Neural progenitor cell (in vitro differentiated cells): ENCODE measurements at regions not wholly inside any gene's neighbourhood (a gene's known extent, or its start where the extent isn't known, plus 50 kb on each side); places are given as distances from the start of the nearest gene placed in this dataset.

Experiments used
- DNase-seq: peaks from one replicate; pipeline ENCODE4 v3.0.0-alpha.2; 2016; ENCODE audit warnings: low spot score
- H2AFZ ChIP-seq: fragments of 200-600 bp; sonication (generic); replicated peaks from 2 replicates; pipeline ENCODE4 v1.6.1; 2016; ENCODE audit warnings: antibody characterized with exemption
- H3F3A ChIP-seq: fragments of 200-600 bp; sonication (generic); 2 replicates; pipeline ENCODE4 v1.6.1; 2016; ENCODE audit warnings: antibody characterized with exemption, low read depth
- H3K27ac ChIP-seq: fragments of 200-600 bp; sonication (generic); 2 replicates; pipeline ENCODE4 v1.5.1; 2016; ENCODE audit warnings: mild to moderate bottlenecking
- H3K27me3 ChIP-seq: fragments of 200-600 bp; sonication (generic); 2 replicates; pipeline ENCODE4 v1.6.1; 2016; ENCODE audit warnings: mild to moderate bottlenecking, moderate library complexity
- H3K36me3 ChIP-seq: fragments of 200-600 bp; sonication (generic); 2 replicates; pipeline ENCODE4 v1.5.1; 2016
- H3K4me1 ChIP-seq: fragments of 200-600 bp; sonication (generic); 2 replicates; pipeline ENCODE4 v1.6.1; 2016; ENCODE audit warnings: mixed run types
- H3K4me2 ChIP-seq: fragments of 200-600 bp; sonication (generic); 2 replicates; pipeline ENCODE4 v1.6.1; 2016
- H3K4me3 ChIP-seq: fragments of 200-600 bp; sonication (generic); 2 replicates; pipeline ENCODE4 v1.5.1; 2016
- H3K79me2 ChIP-seq: fragments of 200-600 bp; sonication (generic); 2 replicates; pipeline ENCODE4 v1.6.1; 2016; ENCODE audit warnings: low read depth
- H3K9ac ChIP-seq: fragments of 200-600 bp; sonication (generic); 2 replicates; pipeline ENCODE4 v1.6.1; 2016
- H3K9me3 ChIP-seq: fragments of 200-600 bp; sonication (generic); 2 replicates; pipeline ENCODE4 v1.5.1; 2016; ENCODE audit warnings: low read depth
- H4K20me1 ChIP-seq: fragments of 200-600 bp; sonication (generic); 2 replicates; pipeline ENCODE4 v1.6.1; 2016; ENCODE audit warnings: low read depth
- H3K27ac Mint-ChIP-seq: 3 replicates; pipeline ENCODE4 v1.8.0; 2021; ENCODE audit warnings: mixed read lengths
- H3K27me3 Mint-ChIP-seq: 2 replicates; pipeline ENCODE4 v1.8.0; 2022; ENCODE audit warnings: low read depth, mild to moderate bottlenecking, inconsistent platforms, moderate library complexity, mixed read lengths; ENCODE audit not compliant: insufficient read depth
- H3K36me3 Mint-ChIP-seq: 3 replicates; pipeline ENCODE4 v1.8.0; 2021; ENCODE audit warnings: mixed read lengths
- H3K4me1 Mint-ChIP-seq: 3 replicates; pipeline ENCODE4 v1.8.0; 2021; ENCODE audit warnings: mixed read lengths
- H3K4me3 Mint-ChIP-seq: 3 replicates; pipeline ENCODE4 v1.8.0; 2021; ENCODE audit warnings: mild to moderate bottlenecking, moderate library complexity, mixed read lengths
- H3K9me3 Mint-ChIP-seq: 3 replicates; pipeline ENCODE4 v1.8.0; 2020; ENCODE audit warnings: mixed read lengths
- EZH2 ChIP-seq: fragments of 200-600 bp; sonication (generic); IDR thresholded peaks from 2 replicates; pipeline ENCODE4 v1.6.1; 2017; ENCODE audit warnings: antibody characterized with exemption, mild to moderate bottlenecking, moderate library complexity
- EZH2phosphoT487 ChIP-seq: fragments of 200-600 bp; sonication (generic); IDR thresholded peaks from 2 replicates; pipeline ENCODE4 v1.6.1; 2017; ENCODE audit warnings: antibody characterized with exemption
- TF ChIP-seq, protein P1 (sequence below): fragments of 200-600 bp; sonication (generic); IDR thresholded peaks from 2 replicates; pipeline ENCODE4 v1.5.1; 2017; ENCODE audit warnings: antibody characterized with exemption, mild to moderate bottlenecking

DNA sequence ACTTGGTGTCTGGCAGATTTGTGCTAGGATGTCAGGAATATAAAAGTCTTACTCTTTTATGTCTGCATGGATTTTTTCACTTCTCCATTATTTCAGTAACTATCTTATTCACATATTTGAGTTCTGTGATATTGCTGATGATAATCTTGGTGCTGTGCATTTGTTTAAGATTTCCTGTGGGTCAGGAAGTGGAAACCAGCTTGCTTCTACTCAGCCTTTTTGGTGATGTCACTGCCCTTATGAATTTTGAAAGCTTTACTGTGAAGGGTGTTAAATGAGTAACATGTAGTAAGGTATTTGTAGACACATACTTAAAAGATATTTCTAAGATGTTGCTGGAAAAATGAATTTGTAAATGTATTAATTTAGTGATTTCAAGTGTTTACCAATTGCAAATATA, 69.5 kb upstream of the VOPP1 start:
- TF ChIP-seq EZH2 (no peak), EZH2phosphoT487 (no peak)
- TF ChIP-seq, protein P1, sequence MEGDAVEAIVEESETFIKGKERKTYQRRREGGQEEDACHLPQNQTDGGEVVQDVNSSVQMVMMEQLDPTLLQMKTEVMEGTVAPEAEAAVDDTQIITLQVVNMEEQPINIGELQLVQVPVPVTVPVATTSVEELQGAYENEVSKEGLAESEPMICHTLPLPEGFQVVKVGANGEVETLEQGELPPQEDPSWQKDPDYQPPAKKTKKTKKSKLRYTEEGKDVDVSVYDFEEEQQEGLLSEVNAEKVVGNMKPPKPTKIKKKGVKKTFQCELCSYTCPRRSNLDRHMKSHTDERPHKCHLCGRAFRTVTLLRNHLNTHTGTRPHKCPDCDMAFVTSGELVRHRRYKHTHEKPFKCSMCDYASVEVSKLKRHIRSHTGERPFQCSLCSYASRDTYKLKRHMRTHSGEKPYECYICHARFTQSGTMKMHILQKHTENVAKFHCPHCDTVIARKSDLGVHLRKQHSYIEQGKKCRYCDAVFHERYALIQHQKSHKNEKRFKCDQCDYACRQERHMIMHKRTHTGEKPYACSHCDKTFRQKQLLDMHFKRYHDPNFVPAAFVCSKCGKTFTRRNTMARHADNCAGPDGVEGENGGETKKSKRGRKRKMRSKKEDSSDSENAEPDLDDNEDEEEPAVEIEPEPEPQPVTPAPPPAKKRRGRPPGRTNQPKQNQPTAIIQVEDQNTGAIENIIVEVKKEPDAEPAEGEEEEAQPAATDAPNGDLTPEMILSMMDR = no peak
- DNase-seq = no peak
- Mint-ChIP-seq H3K36me3 (no peaks in the 10 kb centered on the region), H3K9me3 (peaks cover 3% of the 10 kb centered on the region), H3K27ac (no peak overlapping the region), H3K4me3 (no peak overlapping the region), H3K4me1 (no peaks in the 10 kb centered on the region), H3K27me3 (no peaks in the 10 kb centered on the region)
- Histone ChIP-seq H2AFZ (no peak overlapping the region), H3K9ac (no peak overlapping the region), H3K27ac (no peak overlapping the region), H3K9me3 (no peaks in the 10 kb centered on the region), H3F3A (no peaks in the 10 kb centered on the region), H3K4me2 (no peak overlapping the region), H3K4me3 (no peak overlapping the region), H3K79me2 (no peaks in the 10 kb centered on the region), H3K4me1 (no peaks in the 10 kb centered on the region), H4K20me1 (no peaks in the 10 kb centered on the region), H3K36me3 (no peaks in the 10 kb centered on the region), H3K27me3 (no peaks in the 10 kb centered on the region)

DNA sequence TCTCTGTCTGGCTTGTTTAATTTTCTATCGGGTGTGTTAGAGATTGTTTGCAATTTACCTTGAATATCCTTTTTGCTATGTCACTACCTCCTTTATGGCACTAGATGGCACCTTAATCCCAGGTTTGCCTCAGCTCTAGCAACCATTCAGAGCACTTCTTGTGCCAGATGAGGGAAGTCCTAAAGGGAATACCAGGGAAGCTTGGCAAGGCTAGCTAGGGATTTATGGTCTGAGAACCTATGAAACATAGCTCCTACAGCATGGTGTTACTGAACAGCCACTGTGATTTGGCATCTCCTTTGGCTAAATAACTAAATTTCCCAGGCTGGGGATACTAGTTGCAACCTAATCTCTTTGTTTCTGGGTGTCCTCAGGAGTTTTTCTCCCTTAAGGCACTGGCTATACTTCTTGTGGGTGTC, 69.0 kb upstream of the VOPP1 start:
- TF ChIP-seq EZH2phosphoT487 (no peak), EZH2 (no peak)
- TF ChIP-seq, protein P1 = peak; percentile 85
- no peaks in the 10 kb centered on the region for H3K79me2 ChIP-seq
- H2AFZ ChIP-seq = no peak overlapping the region
- no peak overlapping the region for H3K4me3 ChIP-seq
- no peaks in the 10 kb centered on the region for H3K27me3 ChIP-seq
- H3K27ac ChIP-seq = no peak overlapping the region
- no peak overlapping the region for H3K4me2 ChIP-seq
- Mint-ChIP-seq H3K4me1 (no peaks in the 10 kb centered on the region), H3K27me3 (no peaks in the 10 kb centered on the region), H3K36me3 (no peaks in the 10 kb centered on the region), H3K27ac (no peak overlapping the region), H3K4me3 (no peak overlapping the region), H3K9me3 (peaks cover 3% of the 10 kb centered on the region)
- H4K20me1 ChIP-seq = no peaks in the 10 kb centered on the region
- H3K36me3 ChIP-seq = no peaks in the 10 kb centered on the region
- H3K9ac ChIP-seq = no peak overlapping the region
- no peaks in the 10 kb centered on the region for H3F3A ChIP-seq
- no peaks in the 10 kb centered on the region for H3K9me3 ChIP-seq
- H3K4me1 ChIP-seq = no peaks in the 10 kb centered on the region
- peak; percentile 79 for DNase-seq

DNA sequence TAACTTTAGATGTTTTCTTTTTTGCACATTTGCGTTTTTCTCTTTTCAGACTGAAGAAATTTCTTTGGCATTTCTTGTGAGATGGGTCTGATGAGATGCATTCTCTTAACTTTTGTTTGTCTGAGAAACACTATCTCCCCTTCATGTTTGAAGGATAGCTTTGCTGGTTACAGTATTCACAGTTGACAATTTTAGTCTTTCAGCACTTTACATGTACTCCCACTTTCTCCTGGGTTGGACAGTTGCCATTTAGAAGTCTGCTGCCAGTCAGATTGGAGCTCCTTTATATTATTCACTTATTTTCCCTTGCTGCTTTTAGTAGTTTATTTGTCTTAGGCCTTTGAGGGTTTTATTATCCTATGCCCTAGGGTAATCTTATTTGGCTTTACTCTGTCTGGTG, 67.3 kb upstream of the VOPP1 start:
- Histone ChIP-seq H2AFZ (no peak overlapping the region), H3K9ac (no peak overlapping the region), H3K27ac (no peak overlapping the region), H3K79me2 (no peaks in the 10 kb centered on the region), H4K20me1 (no peaks in the 10 kb centered on the region), H3K9me3 (no peaks in the 10 kb centered on the region), H3F3A (no peaks in the 10 kb centered on the region), H3K27me3 (no peaks in the 10 kb centered on the region), H3K4me3 (no peak overlapping the region), H3K4me2 (no peak overlapping the region), H3K4me1 (no peaks in the 10 kb centered on the region), H3K36me3 (no peaks in the 10 kb centered on the region)
- Mint-ChIP-seq H3K27ac (no peak overlapping the region), H3K27me3 (no peaks in the 10 kb centered on the region), H3K36me3 (no peaks in the 10 kb centered on the region), H3K4me1 (no peaks in the 10 kb centered on the region), H3K9me3 (peaks cover 3% of the 10 kb centered on the region), H3K4me3 (no peak overlapping the region)
- no peak for TF ChIP-seq EZH2
- TF ChIP-seq EZH2phosphoT487 = no peak
- TF ChIP-seq, protein P1 = no peak
- DNase-seq = no peak
